DND-41 (cell line): ENCODE measurements at regions not wholly inside any gene's neighbourhood (a gene's known extent, or its start where the extent isn't known, plus 50 kb on each side); places are given as distances from the start of the nearest gene placed in this dataset.

Experiments
- CTCF ChIP-seq: IDR thresholded peaks from 2 replicates; pipeline ENCODE4 v1.5.1; 2012; ENCODE audit warnings: borderline replicate concordance, low read length, moderate library complexity, mild to moderate bottlenecking; ENCODE audit not compliant: poor library complexity, severe bottlenecking; ENCODE audit errors: extremely low read depth
- EZH2 ChIP-seq: IDR thresholded peaks from 3 replicates; pipeline ENCODE4 v1.6.1; 2012; ENCODE audit warnings: borderline replicate concordance, low read depth, mild to moderate bottlenecking, moderate library complexity, low read length, inconsistent platforms; ENCODE audit not compliant: severe bottlenecking

GRCh38 chr12:13505224-13505623, 308.7 kb downstream of the EMP1 start:
- TF ChIP-seq CTCF (no peak), EZH2 (no peak)
